HL-60 (cell line): ENCODE measurements at regions not wholly inside any gene's neighbourhood (a gene's known extent, or its start where the extent isn't known, plus 50 kb on each side); places are given as distances from the start of the nearest gene placed in this dataset.

ENCODE experiments used
- DNase-seq, 2 experiments: peaks; one replicate each; pipeline ENCODE4 v3.0.0-alpha.2; 2010 to 2020; ENCODE audit warnings: low read depth in 1 of 2, low spot score in 1 of 2
- H3K27ac ChIP-seq: fragments of 250-450 bp; sonication (Bioruptor Pico); replicated peaks from 2 replicates; pipeline ENCODE4 v1.5.1; 2020; ENCODE audit warnings: mild to moderate bottlenecking, moderate library complexity
- H3K27me3 ChIP-seq: fragments of 250-450 bp; sonication (Bioruptor Pico); 2 replicates; pipeline ENCODE4 v1.5.1; 2021; ENCODE audit warnings: mild to moderate bottlenecking, moderate library complexity; ENCODE audit not compliant: insufficient read depth, poor library complexity, severe bottlenecking
- H3K4me3 ChIP-seq: replicated peaks from 2 replicates; pipeline ENCODE4 v1.5.1; 2011; ENCODE audit warnings: mild to moderate bottlenecking, control low read depth, low read length; ENCODE audit not compliant: insufficient read depth
- GABPA ChIP-seq: IDR thresholded peaks from 2 replicates; pipeline ENCODE4 v1.6.1; 2012; ENCODE audit warnings: low read depth
- POLR2AphosphoS5 ChIP-seq: IDR thresholded peaks from 2 replicates; pipeline ENCODE4 v1.6.1; 2012; ENCODE audit warnings: low read depth
- REST ChIP-seq: IDR thresholded peaks from 2 replicates; pipeline ENCODE4 v1.6.1; 2012; ENCODE audit warnings: low read depth; ENCODE audit not compliant: insufficient replicate concordance
- SPI1 ChIP-seq: IDR thresholded peaks from 2 replicates; pipeline ENCODE4 v1.6.1; 2012; ENCODE audit warnings: low read depth, mild to moderate bottlenecking, borderline replicate concordance
- TF ChIP-seq, protein P1 (sequence below): IDR thresholded peaks from one replicate; pipeline ENCODE4 v1.5.1; 2011; ENCODE audit warnings: low read length, control low read depth, inconsistent platforms; ENCODE audit not compliant: insufficient read depth

- no peaks in the 10 kb centered on the region for H3K27me3 ChIP-seq
- H3K27ac ChIP-seq = no peak overlapping the region
- TF ChIP-seq POLR2AphosphoS5 (no peak), REST (no peak), SPI1 (no peak), GABPA (no peak)
- TF ChIP-seq, protein P1, sequence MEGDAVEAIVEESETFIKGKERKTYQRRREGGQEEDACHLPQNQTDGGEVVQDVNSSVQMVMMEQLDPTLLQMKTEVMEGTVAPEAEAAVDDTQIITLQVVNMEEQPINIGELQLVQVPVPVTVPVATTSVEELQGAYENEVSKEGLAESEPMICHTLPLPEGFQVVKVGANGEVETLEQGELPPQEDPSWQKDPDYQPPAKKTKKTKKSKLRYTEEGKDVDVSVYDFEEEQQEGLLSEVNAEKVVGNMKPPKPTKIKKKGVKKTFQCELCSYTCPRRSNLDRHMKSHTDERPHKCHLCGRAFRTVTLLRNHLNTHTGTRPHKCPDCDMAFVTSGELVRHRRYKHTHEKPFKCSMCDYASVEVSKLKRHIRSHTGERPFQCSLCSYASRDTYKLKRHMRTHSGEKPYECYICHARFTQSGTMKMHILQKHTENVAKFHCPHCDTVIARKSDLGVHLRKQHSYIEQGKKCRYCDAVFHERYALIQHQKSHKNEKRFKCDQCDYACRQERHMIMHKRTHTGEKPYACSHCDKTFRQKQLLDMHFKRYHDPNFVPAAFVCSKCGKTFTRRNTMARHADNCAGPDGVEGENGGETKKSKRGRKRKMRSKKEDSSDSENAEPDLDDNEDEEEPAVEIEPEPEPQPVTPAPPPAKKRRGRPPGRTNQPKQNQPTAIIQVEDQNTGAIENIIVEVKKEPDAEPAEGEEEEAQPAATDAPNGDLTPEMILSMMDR = no peak
- no peak overlapping the region for H3K4me3 ChIP-seq
- no peak for DNase-seq
Observed at GRCh38 chr2:11029136-11029535, 117.4 kb downstream of the KCNF1 start.

- DNase-seq = no peak
- TF ChIP-seq SPI1 (no peak), REST (no peak), POLR2AphosphoS5 (no peak), GABPA (no peak)
- TF ChIP-seq, protein P1 = no peak
- H3K4me3 ChIP-seq = no peak overlapping the region
- no peaks in the 10 kb centered on the region for H3K27me3 ChIP-seq
- no peak overlapping the region for H3K27ac ChIP-seq
Observed at GRCh38 chr2:11030036-11030435, 118.3 kb downstream of the KCNF1 start.

GRCh38 chr2:11030909-11031308, 119.2 kb downstream of the KCNF1 start:
- no peak for TF ChIP-seq POLR2AphosphoS5
- no peak for TF ChIP-seq GABPA
- TF ChIP-seq SPI1 = no peak
- TF ChIP-seq, protein P1 = no peak
- no peak for TF ChIP-seq REST
- Histone ChIP-seq H3K27ac (no peak overlapping the region), H3K27me3 (no peaks in the 10 kb centered on the region), H3K4me3 (no peak overlapping the region)
- no peak for DNase-seq
